AG20443 (cell line): ENCODE measurements at regions not wholly inside any gene's neighbourhood (a gene's known extent, or its start where the extent isn't known, plus 50 kb on each side); places are given as distances from the start of the nearest gene placed in this dataset.

ENCODE experiments used
- DNase-seq: peaks from one replicate; pipeline ENCODE4 v3.0.0; 2012; ENCODE audit warnings: low spot score, mixed read lengths

GRCh38 chr1:104825401-104825800, 1075.7 kb downstream of the AMY1C start:
- DNase-seq: no peak

GRCh38 chr1:104830534-104830933, 1080.8 kb downstream of the AMY1C start:
- DNase-seq: no peak

- no peak for DNase-seq
Observed at GRCh38 chr1:104852151-104852550, 1102.5 kb downstream of the AMY1C start.

GRCh38 chr1:104853276-104853675, 1103.6 kb downstream of the AMY1C start:
- DNase-seq: no peak

GRCh38 chr1:104854529-104854928, 1104.8 kb downstream of the AMY1C start:
- no peak for DNase-seq

- no peak for DNase-seq
Observed at GRCh38 chr1:104855550-104855949, 1105.9 kb downstream of the AMY1C start.

- no peak for DNase-seq
Observed at GRCh38 chr1:104856091-104856490, 1106.4 kb downstream of the AMY1C start.

GRCh38 chr1:104856518-104856917, 1106.8 kb downstream of the AMY1C start:
- no peak for DNase-seq

GRCh38 chr1:104868794-104869193, 1119.1 kb downstream of the AMY1C start:
- DNase-seq: no peak

GRCh38 chr1:104874044-104874443, 1124.3 kb downstream of the AMY1C start:
- no peak for DNase-seq

GRCh38 chr1:104878203-104878909, 1128.7 kb downstream of the AMY1C start:
- DNase-seq: no peak

- no peak for DNase-seq
Observed at GRCh38 chr1:104884939-104885338, 1135.2 kb downstream of the AMY1C start.

GRCh38 chr1:104905322-104905721, 1155.6 kb downstream of the AMY1C start:
- DNase-seq: no peak

- no peak for DNase-seq
Observed at GRCh38 chr1:104906141-104906540, 1156.4 kb downstream of the AMY1C start.

GRCh38 chr1:104919188-104919587, 1169.5 kb downstream of the AMY1C start:
- no peak for DNase-seq

- DNase-seq: no peak
Observed at GRCh38 chr1:104921525-104921924, 1171.8 kb downstream of the AMY1C start.

- DNase-seq: no peak
Observed at GRCh38 chr1:104923075-104923474, 1173.4 kb downstream of the AMY1C start.

GRCh38 chr1:104929280-104929679, 1179.6 kb downstream of the AMY1C start:
- no peak for DNase-seq

GRCh38 chr1:104932030-104932915, 1182.6 kb downstream of the AMY1C start:
- no peak for DNase-seq

- no peak for DNase-seq
Observed at GRCh38 chr1:104932949-104933679, 1183.4 kb downstream of the AMY1C start.

GRCh38 chr1:104933846-104934245, 1184.1 kb downstream of the AMY1C start:
- no peak for DNase-seq

- no peak for DNase-seq
Observed at GRCh38 chr1:104945406-104945805, 1195.7 kb downstream of the AMY1C start.
